ENCODE measurements at regions not wholly inside any gene's neighbourhood (a gene's known extent, or its start where the extent isn't known, plus 50 kb on each side); places are given as distances from the start of the nearest gene placed in this dataset.

DNA sequence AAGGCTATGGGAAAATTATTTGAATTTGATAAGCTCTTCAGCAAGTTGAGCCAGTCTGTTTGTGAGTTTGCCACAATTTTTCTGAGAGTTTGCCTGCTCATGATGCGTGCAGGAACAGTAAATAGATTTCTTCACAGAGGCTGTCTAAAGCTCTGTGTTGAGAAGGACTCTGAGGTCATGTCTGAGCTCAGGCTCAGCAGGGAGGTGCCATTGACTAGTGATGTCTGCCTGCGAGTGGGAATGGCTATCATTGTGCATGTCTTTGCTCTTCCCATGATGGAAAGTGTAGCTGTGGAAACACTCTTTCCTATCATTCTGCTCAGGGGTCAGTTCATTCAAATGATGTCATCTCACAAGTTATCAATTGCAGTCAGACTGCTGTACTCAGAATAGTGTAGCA lies 142.8 kb downstream of the RASEF start:
- TF ChIP-seq, protein P1, sequence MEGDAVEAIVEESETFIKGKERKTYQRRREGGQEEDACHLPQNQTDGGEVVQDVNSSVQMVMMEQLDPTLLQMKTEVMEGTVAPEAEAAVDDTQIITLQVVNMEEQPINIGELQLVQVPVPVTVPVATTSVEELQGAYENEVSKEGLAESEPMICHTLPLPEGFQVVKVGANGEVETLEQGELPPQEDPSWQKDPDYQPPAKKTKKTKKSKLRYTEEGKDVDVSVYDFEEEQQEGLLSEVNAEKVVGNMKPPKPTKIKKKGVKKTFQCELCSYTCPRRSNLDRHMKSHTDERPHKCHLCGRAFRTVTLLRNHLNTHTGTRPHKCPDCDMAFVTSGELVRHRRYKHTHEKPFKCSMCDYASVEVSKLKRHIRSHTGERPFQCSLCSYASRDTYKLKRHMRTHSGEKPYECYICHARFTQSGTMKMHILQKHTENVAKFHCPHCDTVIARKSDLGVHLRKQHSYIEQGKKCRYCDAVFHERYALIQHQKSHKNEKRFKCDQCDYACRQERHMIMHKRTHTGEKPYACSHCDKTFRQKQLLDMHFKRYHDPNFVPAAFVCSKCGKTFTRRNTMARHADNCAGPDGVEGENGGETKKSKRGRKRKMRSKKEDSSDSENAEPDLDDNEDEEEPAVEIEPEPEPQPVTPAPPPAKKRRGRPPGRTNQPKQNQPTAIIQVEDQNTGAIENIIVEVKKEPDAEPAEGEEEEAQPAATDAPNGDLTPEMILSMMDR (IDR thresholded peaks at IDR 0.05), result no peak
- no peak for TF ChIP-seq EZH2 (IDR thresholded peaks at IDR 0.05; ENCODE audit: borderline replicate concordance, insufficient read depth, low read depth, low read length, poor library complexity, severe bottlenecking)
